ENCODE measurements at regions not wholly inside any gene's neighbourhood (a gene's known extent, or its start where the extent isn't known, plus 50 kb on each side); places are given as distances from the start of the nearest gene placed in this dataset.

DNA sequence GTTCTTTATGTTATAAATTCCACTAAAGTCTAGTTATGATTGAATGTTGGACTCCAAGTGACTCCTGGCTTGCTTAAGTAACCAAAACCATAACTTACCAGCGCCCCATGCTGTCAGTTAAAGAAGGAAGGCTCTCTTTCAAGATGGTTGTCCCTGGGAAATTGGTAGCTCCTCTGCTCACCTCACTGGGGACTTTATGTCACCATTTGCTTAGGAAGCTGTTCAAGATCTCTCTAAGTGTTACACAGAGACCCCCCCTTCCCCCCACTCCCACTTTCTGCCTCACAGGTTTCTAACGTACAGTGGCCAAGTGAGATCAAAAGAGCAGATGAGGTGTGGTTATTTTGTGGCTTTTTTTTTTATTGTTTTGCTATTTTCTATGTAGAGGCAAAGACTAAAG, 301.8 kb downstream of the AASDHPPT start:
- Histone ChIP-seq H2AFZ (ENCODE audit: low read length) (no peak overlapping the region), H3K4me1 (ENCODE audit: control insufficient read depth, extremely low read depth, insufficient read depth, low read length) (peaks cover 2% of the 10 kb centered on the region), H3K4me2 (ENCODE audit: extremely low read depth, insufficient read depth, low read length) (no peak overlapping the region), H3K36me3 (ENCODE audit: control insufficient read depth, insufficient read depth, low read length) (no peaks in the 10 kb centered on the region), H3K9me3 (ENCODE audit: control insufficient read depth, insufficient read depth, low read depth, low read length) (no peaks in the 10 kb centered on the region), H3K4me3 (replicated peaks in 1 of 4; ENCODE audit: control extremely low read depth in 1 of 4, insufficient read depth in 1 of 4, low read depth in 3 of 4, low read length in 4 of 4) (no peak overlapping the region), H3K9ac (ENCODE audit: insufficient read depth, low read length) (no peak overlapping the region), H3K27me3 (ENCODE audit: control insufficient read depth, insufficient read depth, low read length) (no peaks in the 10 kb centered on the region), H3K79me2 (ENCODE audit: control insufficient read depth, insufficient read depth, low read length) (no peaks in the 10 kb centered on the region), H4K20me1 (ENCODE audit: control insufficient read depth, extremely low read depth, insufficient read depth, low read length) (no peaks in the 10 kb centered on the region), H3K27ac (ENCODE audit: insufficient read depth, low read length) (no peak overlapping the region)
- DNase-seq (ENCODE audit: low read depth in 2 of 2) = no peak
- TF ChIP-seq, protein P1, sequence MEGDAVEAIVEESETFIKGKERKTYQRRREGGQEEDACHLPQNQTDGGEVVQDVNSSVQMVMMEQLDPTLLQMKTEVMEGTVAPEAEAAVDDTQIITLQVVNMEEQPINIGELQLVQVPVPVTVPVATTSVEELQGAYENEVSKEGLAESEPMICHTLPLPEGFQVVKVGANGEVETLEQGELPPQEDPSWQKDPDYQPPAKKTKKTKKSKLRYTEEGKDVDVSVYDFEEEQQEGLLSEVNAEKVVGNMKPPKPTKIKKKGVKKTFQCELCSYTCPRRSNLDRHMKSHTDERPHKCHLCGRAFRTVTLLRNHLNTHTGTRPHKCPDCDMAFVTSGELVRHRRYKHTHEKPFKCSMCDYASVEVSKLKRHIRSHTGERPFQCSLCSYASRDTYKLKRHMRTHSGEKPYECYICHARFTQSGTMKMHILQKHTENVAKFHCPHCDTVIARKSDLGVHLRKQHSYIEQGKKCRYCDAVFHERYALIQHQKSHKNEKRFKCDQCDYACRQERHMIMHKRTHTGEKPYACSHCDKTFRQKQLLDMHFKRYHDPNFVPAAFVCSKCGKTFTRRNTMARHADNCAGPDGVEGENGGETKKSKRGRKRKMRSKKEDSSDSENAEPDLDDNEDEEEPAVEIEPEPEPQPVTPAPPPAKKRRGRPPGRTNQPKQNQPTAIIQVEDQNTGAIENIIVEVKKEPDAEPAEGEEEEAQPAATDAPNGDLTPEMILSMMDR (conservative IDR thresholded peaks at IDR 0.05 in 1 of 2, IDR thresholded peaks at IDR 0.05 in 1 of 2; ENCODE audit: low read depth in 1 of 2, low read length in 2 of 2) = no peak
- no peak for TF ChIP-seq EZH2 (IDR thresholded peaks at IDR 0.05; ENCODE audit: low read length, missing control alignments)

DNA sequence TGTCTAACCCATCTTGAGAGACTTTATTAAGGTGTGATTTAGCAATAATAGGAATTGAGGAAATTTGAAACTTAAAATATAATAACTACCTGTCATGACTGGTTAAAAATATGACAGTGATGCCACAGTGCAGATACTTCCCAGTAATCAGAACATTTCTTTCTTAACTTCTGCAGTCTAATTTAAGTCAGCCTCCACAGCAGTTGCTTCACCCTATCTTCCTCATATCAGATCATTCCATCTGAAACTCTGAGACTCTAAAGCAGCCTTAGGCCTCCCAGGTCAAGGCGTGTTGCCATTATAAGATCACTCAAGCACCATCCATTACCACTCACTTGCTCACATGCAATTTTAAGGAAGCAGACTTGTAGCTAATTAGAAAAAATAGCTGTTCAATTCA, 302.2 kb downstream of the AASDHPPT start:
- Histone ChIP-seq H3K36me3 (ENCODE audit: control insufficient read depth, insufficient read depth, low read length) (no peaks in the 10 kb centered on the region), H3K79me2 (ENCODE audit: control insufficient read depth, insufficient read depth, low read length) (no peaks in the 10 kb centered on the region), H3K9ac (ENCODE audit: insufficient read depth, low read length) (no peak overlapping the region)

DNA sequence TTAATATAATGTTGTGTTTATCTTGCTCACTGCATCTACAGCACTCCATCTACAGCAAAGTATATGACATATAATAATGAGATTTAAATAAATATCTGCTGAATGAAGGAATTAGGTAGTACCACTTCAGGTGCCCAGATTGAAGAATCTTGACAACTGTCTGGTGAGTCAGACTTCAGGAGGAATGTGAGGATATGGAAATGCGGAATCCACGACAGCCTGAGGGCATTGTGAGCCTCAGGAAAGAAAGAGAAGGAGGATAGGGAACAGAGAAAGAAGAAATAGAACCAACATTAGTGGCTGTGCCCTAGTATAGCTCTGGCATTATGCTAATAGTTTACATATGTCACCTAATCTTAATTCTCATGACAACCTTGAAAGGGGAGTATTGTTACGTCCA, 304.4 kb downstream of the AASDHPPT start:
- Histone ChIP-seq H3K27me3 (ENCODE audit: control insufficient read depth, insufficient read depth, low read length) (no peaks in the 10 kb centered on the region), H4K20me1 (ENCODE audit: control insufficient read depth, extremely low read depth, insufficient read depth, low read length) (no peaks in the 10 kb centered on the region), H3K4me1 (ENCODE audit: control insufficient read depth, extremely low read depth, insufficient read depth, low read length) (peaks cover 2% of the 10 kb centered on the region), H3K4me2 (ENCODE audit: extremely low read depth, insufficient read depth, low read length) (no peak overlapping the region), H3K9me3 (ENCODE audit: control insufficient read depth, insufficient read depth, low read depth, low read length) (no peaks in the 10 kb centered on the region), H3K36me3 (ENCODE audit: control insufficient read depth, insufficient read depth, low read length) (no peaks in the 10 kb centered on the region), H3K9ac (ENCODE audit: insufficient read depth, low read length) (no peak overlapping the region), H2AFZ (ENCODE audit: low read length) (no peak overlapping the region), H3K4me3 (replicated peaks in 1 of 4; ENCODE audit: control extremely low read depth in 1 of 4, insufficient read depth in 1 of 4, low read depth in 3 of 4, low read length in 4 of 4) (no peak overlapping the region), H3K27ac (ENCODE audit: insufficient read depth, low read length) (no peak overlapping the region), H3K79me2 (ENCODE audit: control insufficient read depth, insufficient read depth, low read length) (no peaks in the 10 kb centered on the region)
- TF ChIP-seq EZH2 (IDR thresholded peaks at IDR 0.05; ENCODE audit: low read length, missing control alignments) = no peak
- no peak for DNase-seq (ENCODE audit: low read depth in 2 of 2)

More for the DNA sequence above, 302.2 kb downstream of the AASDHPPT start:
- no peak for DNase-seq (ENCODE audit: low read depth in 2 of 2)
- no peak overlapping the region for H2AFZ ChIP-seq (ENCODE audit: low read length)
- no peak for TF ChIP-seq EZH2 (IDR thresholded peaks at IDR 0.05; ENCODE audit: low read length, missing control alignments)
- TF ChIP-seq, protein P1 (conservative IDR thresholded peaks at IDR 0.05 in 1 of 2, IDR thresholded peaks at IDR 0.05 in 1 of 2; ENCODE audit: low read depth in 1 of 2, low read length in 2 of 2) = no peak
- H3K9me3 ChIP-seq (ENCODE audit: control insufficient read depth, insufficient read depth, low read depth, low read length) = no peaks in the 10 kb centered on the region
- no peaks in the 10 kb centered on the region for H3K27me3 ChIP-seq (ENCODE audit: control insufficient read depth, insufficient read depth, low read length)
- H3K27ac ChIP-seq (ENCODE audit: insufficient read depth, low read length) = no peak overlapping the region
- H4K20me1 ChIP-seq (ENCODE audit: control insufficient read depth, extremely low read depth, insufficient read depth, low read length) = no peaks in the 10 kb centered on the region
- peaks cover 2% of the 10 kb centered on the region for H3K4me1 ChIP-seq (ENCODE audit: control insufficient read depth, extremely low read depth, insufficient read depth, low read length)
- no peak overlapping the region for H3K4me2 ChIP-seq (ENCODE audit: extremely low read depth, insufficient read depth, low read length)
- H3K4me3 ChIP-seq (replicated peaks in 1 of 4; ENCODE audit: control extremely low read depth in 1 of 4, insufficient read depth in 1 of 4, low read depth in 3 of 4, low read length in 4 of 4) = no peak overlapping the region
